Cerebellar cortex (tissue), 1 donor: ENCODE measurements at regions not wholly inside any gene's neighbourhood (a gene's known extent, or its start where the extent isn't known, plus 50 kb on each side); places are given as distances from the start of the nearest gene placed in this dataset.

Experiments used
- DNase-seq: peaks from one replicate; pipeline ENCODE4 v3.0.0-alpha.2; 2015; ENCODE audit warnings: low spot score

DNA sequence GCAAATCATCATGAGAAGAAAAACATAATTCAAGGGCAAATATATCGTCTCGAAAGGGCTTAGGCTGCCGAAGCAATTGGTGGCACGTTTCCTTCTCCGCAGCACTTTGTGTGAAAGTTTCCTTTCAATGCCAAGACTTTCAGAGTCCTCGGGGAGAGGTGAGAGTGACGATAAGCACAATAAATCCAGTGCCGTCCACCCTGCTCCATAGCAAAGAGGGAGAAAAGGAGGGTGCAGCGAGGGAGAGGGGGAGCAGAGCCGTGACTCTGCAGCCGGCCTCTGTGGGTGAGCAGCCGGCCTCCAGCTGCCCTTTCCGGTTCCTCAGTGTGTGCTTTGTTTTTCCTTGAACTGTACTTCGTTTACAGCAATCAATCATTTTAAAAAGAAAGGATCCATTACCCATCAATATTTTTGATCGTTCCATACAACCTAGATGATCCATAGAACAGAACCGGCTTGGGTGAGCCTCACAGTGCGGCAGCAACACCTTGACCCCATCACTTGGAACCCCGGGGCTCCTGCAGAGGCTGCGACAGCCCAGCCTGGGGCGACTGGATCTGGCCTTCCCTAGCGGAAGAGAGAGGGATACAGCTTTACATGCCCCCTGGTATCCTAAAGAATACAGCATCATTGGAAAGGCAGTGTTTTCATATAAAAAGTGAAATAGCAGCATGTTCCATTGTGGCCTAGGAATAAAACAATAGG is 247.0 kb upstream of the IRX4 start:
- no peak for DNase-seq

DNA sequence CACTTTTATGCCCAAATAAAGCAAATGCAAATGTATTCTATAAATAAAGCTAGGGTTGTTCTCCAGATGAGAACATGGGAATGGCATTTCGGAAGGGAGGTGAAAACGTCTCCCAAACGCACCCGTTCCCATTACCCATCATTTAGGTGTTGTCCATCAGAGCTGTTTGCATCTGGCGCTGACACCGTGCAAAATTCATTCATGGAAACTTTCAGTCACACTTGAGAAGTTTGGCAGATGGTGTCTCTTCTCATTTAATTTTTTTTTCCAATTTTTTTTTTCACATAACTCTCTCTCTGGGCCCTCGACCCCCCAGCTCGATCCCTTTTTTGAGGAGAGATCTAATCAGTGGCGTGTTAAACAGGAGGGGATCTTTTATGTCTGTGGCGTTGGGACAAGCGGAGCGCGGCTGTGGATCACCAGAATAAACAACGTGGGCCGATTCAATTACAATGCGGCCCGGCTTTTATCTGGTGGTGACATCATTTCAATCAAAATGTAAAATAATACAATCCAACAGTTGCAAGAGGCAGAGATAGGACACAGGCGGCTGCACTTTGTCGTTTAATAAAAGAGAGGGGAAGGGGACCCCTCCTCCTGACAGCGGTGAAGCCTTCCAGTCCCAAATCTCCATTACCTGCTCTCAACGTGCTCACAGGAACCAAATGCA is 246.1 kb upstream of the IRX4 start:
- no peak for DNase-seq

DNA sequence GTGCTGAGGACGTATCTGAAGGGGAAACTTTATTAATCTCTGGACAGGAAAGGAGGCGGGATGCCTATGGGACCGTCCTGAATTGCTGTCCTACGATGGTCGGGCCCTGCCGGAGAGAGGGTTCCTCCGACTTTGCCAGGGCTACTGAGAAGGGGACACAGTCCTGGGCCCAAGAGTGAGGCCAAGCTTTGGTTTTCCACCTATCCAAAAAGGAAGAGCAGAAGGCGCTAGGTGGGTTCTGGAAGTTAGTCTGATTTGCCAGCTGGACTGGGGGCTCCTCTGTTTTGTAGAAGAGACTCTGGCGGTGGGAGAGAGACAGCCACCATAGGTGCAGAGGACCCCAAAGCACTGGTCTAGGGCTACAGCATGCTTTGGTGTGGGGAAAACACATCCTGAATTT is 243.8 kb upstream of the IRX4 start:
- DNase-seq: no peak

DNA sequence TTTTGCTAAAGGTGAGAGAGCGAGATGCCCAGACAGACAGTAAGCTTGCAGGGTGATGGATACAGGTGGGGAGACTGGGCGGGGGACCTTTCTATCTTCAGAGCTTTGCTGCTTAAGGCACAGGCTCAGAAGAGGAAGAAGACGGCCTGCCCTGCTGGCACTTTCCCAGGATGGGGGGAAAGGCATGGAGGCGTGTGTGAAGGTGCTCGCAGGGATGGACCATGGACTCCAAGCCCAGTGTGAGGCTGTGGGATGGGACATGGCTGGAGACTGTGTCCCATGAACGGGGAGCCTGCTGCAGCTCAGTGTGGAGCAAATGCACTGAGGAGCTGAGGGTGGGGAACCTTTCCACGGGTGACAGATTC is 243.2 kb upstream of the IRX4 start:
- DNase-seq: no peak

DNA sequence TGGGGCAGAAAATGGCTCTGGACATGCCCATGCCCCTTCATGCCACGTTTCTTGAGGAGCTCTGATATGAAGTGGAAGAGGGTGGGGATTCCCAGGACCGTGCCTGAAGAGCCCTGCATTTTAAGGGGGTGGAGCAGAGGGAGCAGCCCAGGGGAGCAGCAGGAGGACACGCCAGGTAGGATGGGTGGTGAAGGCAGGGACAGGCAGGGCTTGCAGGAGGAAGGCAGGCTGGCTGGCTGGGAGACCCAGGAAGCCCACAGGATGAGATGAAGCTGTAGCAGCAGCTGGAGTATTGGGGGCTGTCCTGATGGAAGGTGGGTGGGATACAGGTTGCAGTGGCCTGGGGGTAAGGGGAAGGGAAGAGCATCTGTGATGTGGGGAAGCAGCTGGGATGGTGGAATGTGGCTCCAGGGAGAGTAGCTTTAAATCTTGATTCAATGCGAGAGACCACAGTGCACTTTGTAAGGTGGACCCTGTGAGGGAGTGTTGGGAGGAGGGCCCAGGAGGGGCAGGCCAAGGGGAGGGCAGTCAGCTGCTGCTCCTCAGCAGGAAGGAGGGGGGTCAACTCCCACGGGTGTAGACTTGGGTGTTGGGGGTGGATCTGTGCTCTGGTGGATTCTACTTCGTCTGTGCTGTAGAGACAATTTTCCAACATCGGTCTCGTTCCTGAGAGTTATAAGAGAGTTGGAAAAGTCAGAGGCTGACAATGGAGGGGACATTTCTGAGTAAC is 242.6 kb upstream of the IRX4 start:
- no peak for DNase-seq

DNA sequence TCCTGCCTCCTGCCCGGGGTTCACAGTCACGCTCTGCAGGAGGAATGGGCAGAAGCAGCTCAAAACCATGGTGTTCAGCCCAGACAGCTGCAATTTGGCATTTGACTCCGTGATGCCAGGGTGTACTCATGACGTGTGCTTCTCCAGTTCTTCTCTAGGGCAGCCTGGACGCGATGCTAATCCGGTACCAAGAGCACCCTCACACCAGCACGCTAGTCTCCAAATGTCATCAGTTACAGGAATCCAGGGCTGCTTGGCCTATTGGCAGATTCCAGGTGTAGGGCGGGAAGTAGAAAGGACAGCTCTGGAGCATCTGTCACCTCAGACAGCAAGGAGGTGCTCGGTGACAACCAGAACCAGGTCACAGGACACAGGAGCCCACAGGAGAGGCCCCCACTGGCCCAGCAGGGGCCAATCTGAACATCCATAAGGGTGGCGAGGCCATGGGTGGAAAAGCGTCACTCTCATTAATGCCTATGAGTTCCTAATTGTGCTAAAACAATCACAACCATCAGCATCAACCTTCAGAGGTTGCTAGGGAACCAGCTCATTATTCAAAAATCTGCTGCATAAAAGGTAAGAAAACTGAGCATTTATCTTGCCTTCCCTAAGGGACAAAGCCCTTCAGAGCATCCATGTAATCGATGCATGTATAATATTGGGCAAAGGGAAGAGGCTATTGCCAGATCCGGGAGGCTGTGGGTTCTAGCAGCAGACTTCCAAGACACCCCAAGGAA is 241.9 kb upstream of the IRX4 start:
- DNase-seq: no peak

DNA sequence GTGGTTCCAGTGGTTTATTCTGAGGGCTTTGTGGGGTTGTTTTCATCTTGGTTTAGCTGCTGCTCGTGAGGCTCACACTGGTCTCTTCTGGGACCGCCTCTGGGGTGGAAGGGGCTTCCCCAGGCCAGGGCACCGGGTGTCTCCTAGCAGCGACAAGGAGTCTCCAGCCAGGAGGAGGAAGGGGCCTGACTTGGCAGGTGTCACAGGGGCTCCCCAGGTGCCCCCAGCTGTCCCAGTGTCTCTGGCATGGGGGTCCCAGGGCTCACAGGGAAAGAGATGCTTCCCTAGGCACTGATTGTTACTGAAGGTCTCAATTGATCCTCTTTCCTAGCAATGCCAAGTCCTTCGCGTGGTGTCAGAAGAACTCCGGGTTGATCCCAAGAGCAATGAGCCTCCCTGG is 241.1 kb upstream of the IRX4 start:
- DNase-seq: no peak

DNA sequence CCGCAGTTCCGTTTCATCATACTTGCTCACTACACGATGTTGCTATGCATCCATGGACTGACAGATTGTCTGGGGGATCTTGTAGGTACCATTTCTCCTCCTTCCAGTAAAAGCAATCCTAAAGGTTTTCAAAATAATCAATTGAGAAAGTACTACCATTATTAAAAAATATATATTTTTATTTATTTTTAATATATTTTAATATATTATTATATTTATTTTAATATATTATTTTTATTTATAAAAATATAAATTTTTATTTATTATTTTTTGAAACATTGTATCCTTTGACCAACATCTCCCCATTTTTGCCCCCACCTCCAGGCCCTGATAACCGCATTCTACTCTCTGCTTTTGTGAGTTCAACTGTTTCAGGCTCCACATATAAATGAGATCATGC is 237.6 kb upstream of the IRX4 start:
- DNase-seq: no peak

DNA sequence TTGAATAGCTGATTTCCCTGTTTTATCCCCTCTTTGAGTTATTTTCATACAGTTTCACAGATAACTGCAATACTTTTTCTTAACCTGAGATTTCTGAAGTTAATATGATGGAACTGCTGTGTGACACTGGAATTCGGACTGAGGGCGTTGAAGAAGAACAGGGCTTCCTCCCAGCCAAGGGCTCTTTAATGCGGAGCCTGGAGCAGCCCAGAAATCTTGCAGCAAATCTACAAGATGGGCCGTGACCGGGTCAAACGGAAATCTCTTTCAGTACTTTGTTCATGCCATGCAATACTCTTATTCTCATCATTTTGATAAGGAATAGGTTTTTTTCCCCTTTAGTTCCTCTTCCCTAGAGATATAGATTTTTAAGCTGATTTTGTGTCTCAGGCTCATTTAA is 236.8 kb upstream of the IRX4 start:
- no peak for DNase-seq

DNA sequence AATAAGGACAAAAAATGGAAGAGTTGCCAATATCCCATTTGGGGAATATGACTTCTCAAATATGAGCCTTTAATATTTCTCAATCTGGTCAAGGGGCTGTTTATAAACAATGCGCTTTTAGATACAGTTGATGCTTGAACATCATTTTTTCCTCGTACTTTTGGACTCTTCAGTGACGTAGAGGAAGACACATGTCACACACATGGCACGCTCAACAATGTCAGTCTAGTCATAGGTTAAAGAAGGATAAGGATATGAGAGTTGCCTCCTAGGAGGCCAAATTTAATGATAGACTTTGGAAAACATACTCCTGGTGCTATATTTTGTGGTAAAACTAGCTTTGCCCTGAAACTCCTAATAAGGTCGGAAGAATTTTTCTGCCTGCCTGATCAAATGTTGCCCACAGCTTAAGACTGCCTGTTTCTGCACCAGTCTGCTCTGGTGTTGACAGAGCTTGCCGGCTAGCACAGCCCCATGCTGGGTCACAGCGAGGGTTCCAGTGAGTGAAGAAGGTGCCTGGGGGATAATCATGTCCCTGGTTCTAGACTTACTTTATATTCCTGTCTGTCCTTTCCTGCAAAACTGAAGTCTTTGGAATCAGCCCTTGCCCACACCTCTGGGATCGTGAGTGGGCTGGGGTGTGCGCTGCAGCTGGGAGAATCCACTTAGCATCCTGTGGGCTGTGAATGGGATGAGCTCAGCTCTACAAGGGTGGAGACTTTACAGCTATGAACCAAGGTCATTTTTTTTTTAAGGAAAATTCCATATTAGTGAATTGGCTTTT is 230.8 kb upstream of the IRX4 start:
- no peak for DNase-seq

DNA sequence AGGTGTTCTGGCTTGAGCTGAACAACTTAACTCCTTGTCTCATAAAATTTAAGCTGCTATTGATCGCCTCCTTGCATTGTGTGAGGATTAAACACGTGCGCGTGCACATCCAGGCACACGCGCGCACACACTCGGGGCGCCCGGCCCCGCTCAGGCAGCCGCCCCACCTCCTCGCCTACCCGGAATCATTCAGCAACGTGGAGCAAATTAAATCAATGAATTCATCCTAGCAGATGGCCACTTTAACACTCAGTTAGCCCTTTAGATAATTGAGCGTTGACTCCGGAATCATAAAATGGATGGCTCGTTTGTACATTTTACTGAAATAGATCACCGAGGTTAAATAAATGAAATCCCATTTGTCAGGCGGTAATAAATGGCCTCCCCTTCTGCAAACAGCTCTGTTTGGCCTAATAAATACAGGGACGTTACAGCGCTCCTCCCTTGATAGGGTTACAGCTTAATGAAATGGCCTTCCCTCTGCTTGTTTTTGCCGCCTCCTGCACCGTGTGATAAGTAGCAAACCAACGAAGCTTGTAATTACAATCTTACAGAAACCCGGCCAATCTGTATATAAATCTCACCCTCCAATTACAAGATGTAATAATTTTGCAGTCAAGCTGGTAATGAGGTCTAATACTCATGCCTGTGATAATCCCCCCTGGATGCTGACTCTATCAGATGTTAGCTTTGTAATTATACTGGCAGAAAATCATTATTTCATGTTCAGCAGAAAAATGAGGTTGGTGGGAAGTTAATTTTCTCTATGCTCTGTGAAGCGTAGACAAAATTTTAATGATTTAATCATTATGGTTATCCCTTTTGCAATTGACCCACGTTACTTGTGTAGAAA is 229.7 kb upstream of the IRX4 start:
- DNase-seq: no peak

DNA sequence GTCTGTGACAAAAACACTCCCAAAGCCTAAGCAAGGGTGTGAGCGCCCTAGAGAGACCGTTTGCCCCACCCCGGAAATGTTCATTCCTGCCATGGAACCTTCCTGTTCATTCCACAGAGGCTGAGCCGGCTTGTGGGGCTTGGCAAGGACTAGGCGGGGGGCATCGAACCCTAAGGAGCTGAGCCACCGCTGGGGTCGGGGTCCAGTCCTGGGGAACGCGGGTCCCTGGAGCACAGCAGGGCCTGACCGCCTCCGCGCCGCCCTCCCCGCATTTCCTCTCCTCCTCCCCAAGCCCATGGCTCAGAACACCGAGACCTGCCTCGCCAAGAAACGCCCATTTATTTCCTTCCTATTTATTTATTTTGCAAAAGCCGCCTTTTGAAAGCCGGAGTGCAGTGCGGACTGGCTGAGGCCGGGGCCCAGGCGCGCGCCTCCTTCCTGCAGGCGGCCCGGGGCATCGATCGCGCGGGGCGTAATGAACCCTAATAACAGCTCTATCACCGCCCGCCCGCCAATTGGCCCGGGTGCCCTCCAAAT is 228.9 kb upstream of the IRX4 start:
- DNase-seq: no peak

DNA sequence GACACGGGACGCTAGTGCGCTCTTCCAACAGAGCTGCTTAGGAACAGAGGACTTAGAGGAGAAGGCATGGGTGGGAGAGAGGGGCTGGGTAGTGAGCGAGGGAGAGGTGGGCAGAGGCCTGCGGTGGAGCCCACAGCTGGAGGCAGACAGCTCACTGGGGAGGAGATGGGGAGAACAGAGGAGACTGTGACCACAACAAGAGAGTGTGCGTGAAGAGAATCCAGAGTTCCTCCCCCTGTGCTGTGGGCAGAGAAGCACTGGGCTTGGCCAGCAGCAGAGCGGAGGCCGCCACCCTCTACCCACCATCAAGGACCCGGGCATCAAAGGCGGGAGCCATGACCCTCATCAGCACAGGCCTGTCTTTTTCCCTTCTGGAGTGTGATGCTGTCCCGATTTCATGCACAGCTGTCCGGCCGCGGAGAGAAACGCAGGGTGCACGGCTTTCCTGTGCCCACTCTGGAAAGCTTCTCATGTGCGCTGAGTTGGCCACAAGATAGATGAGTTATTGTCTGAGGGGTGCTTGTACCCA is 228.3 kb upstream of the IRX4 start:
- DNase-seq: no peak

DNA sequence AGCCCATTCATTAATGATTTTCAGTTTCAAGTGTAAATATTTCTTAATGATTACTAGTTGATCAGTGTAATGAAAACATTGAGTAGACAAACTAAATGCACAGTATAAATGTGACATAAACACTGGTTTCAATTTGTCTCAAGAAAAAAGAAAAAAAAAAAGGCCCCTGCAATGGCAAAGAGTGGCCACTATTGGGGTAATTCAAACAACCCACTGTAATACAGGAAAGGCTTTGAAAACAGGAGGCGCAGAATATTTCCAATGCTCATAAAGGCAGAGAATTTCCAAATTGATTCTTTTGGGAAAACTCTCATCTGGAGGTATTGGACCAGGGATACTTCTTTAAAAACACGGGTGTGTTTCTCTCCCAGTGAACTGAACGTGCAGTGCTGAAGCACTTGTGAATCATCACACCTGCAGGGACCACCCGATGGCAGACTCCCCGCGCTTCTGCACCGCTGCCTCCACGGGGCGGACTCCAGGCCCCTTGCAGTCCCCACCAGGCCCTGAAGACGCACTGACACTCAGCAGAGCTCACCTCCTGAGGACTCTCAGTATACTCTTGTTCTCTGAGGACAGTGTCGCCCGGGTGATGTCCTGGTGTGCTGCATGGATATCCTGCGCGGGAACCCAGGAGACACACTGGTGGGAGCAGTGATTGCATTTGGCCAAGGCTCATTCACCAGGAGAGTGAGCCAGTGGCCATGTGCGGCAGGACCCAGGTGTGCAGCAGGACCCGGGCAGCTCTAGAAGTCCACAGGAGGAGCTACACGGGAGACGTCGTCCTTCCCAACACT is 227.6 kb upstream of the IRX4 start:
- no peak for DNase-seq

DNA sequence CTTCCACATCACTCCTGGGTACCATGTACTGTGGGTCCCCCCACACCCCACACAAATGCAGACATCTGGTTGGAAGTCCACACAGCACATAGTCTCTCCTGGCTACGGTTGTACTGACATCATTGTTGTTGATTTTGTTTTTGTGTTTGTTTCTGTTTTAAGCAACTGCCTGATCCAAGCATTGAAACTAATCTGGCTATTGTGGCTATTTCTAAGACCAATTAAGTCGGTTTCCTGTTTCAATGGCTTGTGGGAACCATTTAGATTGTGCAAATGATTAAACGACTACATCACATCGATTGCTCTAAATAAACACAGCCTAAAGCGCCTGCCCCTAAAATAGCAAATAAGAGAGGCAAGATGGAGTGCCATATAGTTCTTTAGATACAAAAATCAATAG is 226.8 kb upstream of the IRX4 start:
- DNase-seq: no peak

DNA sequence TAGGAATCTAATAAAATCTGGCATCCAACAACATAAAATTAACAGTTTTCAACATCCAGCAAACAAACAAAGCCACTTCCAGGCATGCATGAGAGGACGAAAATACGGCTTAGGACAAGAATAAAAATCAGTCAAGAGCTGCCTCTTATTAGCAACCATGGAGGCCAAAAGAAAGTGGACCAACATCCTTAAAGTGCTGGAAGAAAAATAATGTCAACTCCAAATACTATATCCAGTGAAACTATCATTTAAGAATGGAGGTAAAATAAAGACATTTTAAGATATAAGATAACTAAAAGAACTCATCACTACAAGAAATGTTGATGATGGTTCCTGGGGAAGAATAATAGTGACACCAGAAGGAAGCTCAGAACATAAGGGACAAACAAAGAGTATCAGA is 224.0 kb upstream of the IRX4 start:
- no peak for DNase-seq

DNA sequence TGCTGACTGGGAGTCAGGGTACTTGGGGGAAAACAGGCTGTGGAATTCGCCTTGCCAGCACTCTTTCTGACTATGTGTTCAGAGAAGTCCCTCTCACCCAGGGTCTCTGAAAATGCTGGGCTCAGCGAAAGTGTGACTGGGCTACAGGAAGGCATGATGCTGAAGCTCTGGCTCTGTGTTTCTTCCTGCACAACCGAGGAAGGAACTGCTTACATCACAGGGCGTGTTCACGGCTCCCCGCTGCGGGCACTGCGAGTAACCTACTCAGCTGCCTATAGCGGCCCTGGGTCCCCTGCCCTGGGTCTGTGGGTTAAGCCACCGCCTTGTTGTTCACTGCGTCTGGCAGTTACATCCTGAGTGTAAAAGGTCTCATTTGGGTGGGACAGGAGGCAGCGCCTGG is 222.4 kb upstream of the IRX4 start:
- no peak for DNase-seq

DNA sequence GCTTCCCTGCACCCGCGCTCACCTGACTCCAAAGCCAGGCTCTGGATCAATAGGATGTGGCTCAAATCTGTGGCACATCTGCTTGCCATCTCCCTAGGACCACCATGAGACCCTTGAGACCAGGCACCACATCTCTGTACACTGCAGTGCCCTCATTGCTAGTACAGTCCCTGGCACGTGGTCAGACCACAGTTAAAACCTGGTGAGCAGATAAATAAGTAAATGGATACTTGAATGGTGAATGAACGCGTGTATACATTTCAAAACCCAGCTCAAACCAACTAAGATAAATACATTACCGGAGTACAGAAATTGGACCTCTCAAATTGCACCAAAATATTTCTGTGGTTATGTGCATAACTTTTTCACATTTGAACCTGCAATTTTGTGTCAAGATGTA is 221.2 kb upstream of the IRX4 start:
- no peak for DNase-seq
